SK-N-MC (cell line): ENCODE measurements at regions not wholly inside any gene's neighbourhood (a gene's known extent, or its start where the extent isn't known, plus 50 kb on each side); places are given as distances from the start of the nearest gene placed in this dataset.
"Not testable (repeated sequence)": the region's sequence is repeated elsewhere in the genome, so short reads cannot be mapped to it uniquely, and the experiment has no call there.

Source experiments
- EZH2 ChIP-seq: fragments of 200-600 bp; sonication (generic); IDR thresholded peaks from one replicate; pipeline ENCODE4 v1.6.1; 2017; ENCODE audit warnings: antibody characterized with exemption
- POLR2AphosphoS5 ChIP-seq: IDR thresholded peaks from 2 replicates; pipeline ENCODE4 v1.6.1; 2012; ENCODE audit warnings: mild to moderate bottlenecking, low read depth, low read length, borderline replicate concordance

GRCh38 chrX:14984425-14984824 is 111.2 kb downstream of the MOSPD2 start:
- TF ChIP-seq POLR2AphosphoS5, EZH2: not testable (repeated sequence)
